ENCODE measurements at regions not wholly inside any gene's neighbourhood (a gene's known extent, or its start where the extent isn't known, plus 50 kb on each side); places are given as distances from the start of the nearest gene placed in this dataset.
A peak's percentile ranks its signal among the peaks of the same experiment; 100 is the strongest.

DNA sequence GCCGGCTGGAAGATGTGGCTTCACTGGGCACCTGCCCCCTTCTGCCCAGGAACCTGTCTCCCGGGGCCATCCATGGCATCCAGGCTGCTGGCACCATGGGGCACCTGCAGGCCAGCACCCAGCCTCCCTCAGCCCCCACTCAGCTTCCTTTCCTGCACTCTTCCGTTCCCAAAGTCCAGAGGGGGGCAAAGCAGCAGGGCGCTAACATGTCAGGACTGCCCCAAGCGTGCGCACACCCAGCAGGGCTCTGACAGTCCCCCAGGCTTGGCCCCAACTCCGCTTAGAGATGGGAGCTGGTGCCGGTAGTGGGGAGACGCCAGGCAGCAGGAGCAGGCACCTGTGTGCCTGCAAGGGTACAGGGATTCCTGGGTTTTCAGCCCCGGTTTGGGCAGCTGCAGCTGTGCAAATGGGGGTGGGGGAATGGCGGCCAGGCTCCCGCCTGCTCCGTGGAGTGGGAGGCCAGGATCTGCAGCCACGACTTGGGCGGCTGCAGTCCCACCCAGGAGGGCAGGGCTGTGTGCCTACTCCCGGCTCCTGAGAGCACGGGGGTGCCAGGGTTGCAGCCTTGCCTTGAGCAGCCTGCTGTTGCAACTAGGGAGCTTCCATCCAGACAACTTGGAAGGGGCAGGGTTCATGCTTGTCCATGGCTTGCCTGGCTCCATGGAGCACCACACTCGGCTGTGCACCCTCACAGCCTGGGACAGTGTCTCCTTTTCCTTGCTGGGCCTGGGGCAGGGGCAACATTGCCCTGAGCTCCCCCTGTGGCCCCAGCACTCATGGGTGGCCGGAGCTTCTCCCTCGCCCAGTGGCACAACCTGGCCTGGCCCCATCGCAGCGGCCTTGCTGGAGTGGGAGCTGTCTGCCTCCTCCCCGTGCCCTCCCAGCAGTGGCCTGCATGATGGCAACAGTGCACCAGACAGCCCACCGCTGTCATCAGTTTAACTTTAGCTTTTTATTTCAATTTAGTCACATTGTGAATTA is 561.1 kb downstream of the MTRR start:
- TF ChIP-seq, protein P1, sequence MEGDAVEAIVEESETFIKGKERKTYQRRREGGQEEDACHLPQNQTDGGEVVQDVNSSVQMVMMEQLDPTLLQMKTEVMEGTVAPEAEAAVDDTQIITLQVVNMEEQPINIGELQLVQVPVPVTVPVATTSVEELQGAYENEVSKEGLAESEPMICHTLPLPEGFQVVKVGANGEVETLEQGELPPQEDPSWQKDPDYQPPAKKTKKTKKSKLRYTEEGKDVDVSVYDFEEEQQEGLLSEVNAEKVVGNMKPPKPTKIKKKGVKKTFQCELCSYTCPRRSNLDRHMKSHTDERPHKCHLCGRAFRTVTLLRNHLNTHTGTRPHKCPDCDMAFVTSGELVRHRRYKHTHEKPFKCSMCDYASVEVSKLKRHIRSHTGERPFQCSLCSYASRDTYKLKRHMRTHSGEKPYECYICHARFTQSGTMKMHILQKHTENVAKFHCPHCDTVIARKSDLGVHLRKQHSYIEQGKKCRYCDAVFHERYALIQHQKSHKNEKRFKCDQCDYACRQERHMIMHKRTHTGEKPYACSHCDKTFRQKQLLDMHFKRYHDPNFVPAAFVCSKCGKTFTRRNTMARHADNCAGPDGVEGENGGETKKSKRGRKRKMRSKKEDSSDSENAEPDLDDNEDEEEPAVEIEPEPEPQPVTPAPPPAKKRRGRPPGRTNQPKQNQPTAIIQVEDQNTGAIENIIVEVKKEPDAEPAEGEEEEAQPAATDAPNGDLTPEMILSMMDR (IDR thresholded peaks at IDR 0.05): no peak
- H3K27me3 ChIP-seq: no peaks in the 10 kb centered on the region
- H3K4me1 ChIP-seq: no peaks in the 10 kb centered on the region
- H3K36me3 ChIP-seq: no peaks in the 10 kb centered on the region
- ATAC-seq: peak; percentile 41
- no peaks in the 10 kb centered on the region for H3K9me3 ChIP-seq
- intact Hi-C loops (cut with DNase I): no loop called here
- DNase-seq: no peak
- no peak overlapping the region for H3K4me3 ChIP-seq
- no peak overlapping the region for H3K27ac ChIP-seq

DNA sequence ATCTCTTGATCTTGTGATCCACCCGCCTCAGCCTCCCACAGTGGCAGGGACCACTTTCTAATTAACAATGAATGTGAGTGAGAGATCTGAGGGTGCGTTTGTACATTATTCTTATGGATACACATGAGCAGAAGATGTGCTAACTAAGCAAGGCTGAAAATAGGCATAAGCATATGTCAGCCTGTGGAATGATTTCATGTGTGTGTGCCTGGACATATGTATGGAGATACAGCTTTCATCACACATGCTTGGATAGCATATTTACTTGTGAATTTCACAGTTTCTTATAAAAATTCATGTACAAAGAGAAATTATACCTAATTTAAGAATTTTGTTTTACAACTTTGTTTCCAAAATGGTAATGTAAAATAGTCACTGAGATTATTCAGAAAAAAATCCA is 565.6 kb downstream of the MTRR start:
- no peak for ATAC-seq
- DNase-seq: no peak
- H3K4me1 ChIP-seq: no peaks in the 10 kb centered on the region
- H3K36me3 ChIP-seq: no peaks in the 10 kb centered on the region
- intact Hi-C loops (cut with DNase I): no loop called here
- H3K4me3 ChIP-seq: no peak overlapping the region
- no peak overlapping the region for H3K27ac ChIP-seq
- H3K9me3 ChIP-seq: no peaks in the 10 kb centered on the region
- no peaks in the 10 kb centered on the region for H3K27me3 ChIP-seq
- TF ChIP-seq, protein P1 (IDR thresholded peaks at IDR 0.05): no peak

DNA sequence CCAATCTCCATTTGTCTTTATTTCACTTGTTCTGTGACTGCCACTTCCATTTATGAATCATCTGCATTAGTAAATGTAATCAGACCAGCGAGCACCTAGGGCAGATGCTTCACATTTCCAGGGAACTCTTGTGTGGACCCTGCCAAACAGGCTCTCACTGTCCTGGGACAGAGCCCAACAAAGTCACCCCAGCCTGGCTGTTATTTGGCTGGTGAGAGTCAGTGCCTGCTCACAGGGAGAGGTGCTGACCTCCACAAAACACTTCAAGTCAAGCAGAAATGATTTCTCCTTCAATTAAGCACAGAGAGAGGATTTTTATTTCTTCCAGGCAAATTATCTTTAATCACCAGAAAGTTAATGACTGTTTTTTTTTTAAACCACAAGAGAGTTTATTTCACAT is 568.0 kb downstream of the MTRR start:
- intact Hi-C loops (cut with DNase I): no loop called here
- H3K9me3 ChIP-seq: no peaks in the 10 kb centered on the region
- no peak overlapping the region for H3K4me3 ChIP-seq
- TF ChIP-seq, protein P1 (IDR thresholded peaks at IDR 0.05): no peak
- ATAC-seq: no peak
- H3K4me1 ChIP-seq: no peaks in the 10 kb centered on the region
- no peaks in the 10 kb centered on the region for H3K27me3 ChIP-seq
- no peaks in the 10 kb centered on the region for H3K36me3 ChIP-seq
- DNase-seq: no peak
- H3K27ac ChIP-seq: no peak overlapping the region

DNA sequence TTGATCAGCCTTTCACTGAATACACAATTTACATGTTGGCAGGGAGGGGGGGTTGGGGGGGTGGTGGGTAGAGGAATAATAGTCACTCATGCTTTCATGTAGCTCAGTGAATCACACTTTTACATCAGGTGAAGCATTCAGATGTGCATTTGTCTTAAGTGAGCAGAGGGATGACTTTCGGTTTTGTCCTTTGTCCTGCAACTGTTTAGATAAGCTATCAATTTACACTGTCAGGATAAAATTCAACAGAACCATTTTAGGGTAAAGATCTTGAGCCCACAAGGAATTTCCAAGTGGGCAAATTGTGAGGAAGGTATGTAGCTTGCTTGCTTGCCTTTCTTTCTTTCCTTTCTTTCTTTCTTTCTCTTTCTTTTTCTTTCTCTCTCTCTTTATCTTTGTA is 576.2 kb downstream of the MTRR start:
- DNase-seq (no peak), ATAC-seq (no peak)
- H3K4me1 ChIP-seq: no peaks in the 10 kb centered on the region
- no peak overlapping the region for H3K27ac ChIP-seq
- TF ChIP-seq, protein P1 (IDR thresholded peaks at IDR 0.05): no peak
- H3K4me3 ChIP-seq: no peak overlapping the region
- no peaks in the 10 kb centered on the region for H3K9me3 ChIP-seq
- intact Hi-C loops (cut with DNase I): no loop called here
- H3K27me3 ChIP-seq: no peaks in the 10 kb centered on the region
- H3K36me3 ChIP-seq: no peaks in the 10 kb centered on the region

DNA sequence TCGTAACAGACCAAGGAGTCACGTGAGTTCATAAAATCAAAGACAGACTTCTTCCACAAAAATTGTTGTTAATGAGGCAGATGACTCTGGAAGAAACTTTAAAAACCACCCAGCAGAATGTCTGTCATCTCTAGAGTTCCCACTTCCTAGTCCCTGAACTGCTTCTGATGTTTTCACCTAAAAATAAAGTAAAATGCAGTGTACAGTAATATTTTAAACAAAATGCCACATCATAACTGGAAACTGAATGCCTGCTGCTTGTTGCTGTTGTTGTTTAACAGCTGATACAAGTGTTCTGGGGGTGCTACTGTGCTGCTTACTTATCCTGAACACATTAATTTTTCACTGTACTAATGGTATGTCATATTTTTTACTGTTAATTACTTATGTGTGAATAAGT is 577.2 kb downstream of the MTRR start:
- Histone ChIP-seq H3K4me3 (no peak overlapping the region), H3K36me3 (no peaks in the 10 kb centered on the region), H3K4me1 (no peaks in the 10 kb centered on the region), H3K27me3 (no peaks in the 10 kb centered on the region), H3K9me3 (no peaks in the 10 kb centered on the region), H3K27ac (no peak overlapping the region)
- intact Hi-C loops (cut with DNase I): no loop called here
- TF ChIP-seq, protein P1 (IDR thresholded peaks at IDR 0.05): no peak
- ATAC-seq (no peak), DNase-seq (no peak)
